ENCODE measurements at regions not wholly inside any gene's neighbourhood (a gene's known extent, or its start where the extent isn't known, plus 50 kb on each side); places are given as distances from the start of the nearest gene placed in this dataset.

- Histone ChIP-seq H3K27me3 (ENCODE audit: control insufficient read depth, insufficient read depth, low read length) (no peaks in the 10 kb centered on the region), H3K4me1 (ENCODE audit: control insufficient read depth in 2 of 3, insufficient read depth in 2 of 3, low read depth in 1 of 3, low read length in 3 of 3) (no peaks in the 10 kb centered on the region), H3K9ac (ENCODE audit: low read length in 3 of 3) (no peak overlapping the region), H3K4me3 (ENCODE audit: low read length in 3 of 3) (no peak overlapping the region), H3K36me3 (ENCODE audit: control insufficient read depth in 2 of 3, insufficient read depth in 3 of 3, low read length in 3 of 3) (no peaks in the 10 kb centered on the region), H3K27ac (ENCODE audit: low read depth in 2 of 2, low read length in 2 of 2) (no peak overlapping the region), H3K9me3 (ENCODE audit: control insufficient read depth in 2 of 3, insufficient read depth in 1 of 3, low read length in 3 of 3) (no peaks in the 10 kb centered on the region)
- DNase-seq = no peak
- intact Hi-C loops (cut with DNase I) = no loop called here
- TF ChIP-seq, protein P1, sequence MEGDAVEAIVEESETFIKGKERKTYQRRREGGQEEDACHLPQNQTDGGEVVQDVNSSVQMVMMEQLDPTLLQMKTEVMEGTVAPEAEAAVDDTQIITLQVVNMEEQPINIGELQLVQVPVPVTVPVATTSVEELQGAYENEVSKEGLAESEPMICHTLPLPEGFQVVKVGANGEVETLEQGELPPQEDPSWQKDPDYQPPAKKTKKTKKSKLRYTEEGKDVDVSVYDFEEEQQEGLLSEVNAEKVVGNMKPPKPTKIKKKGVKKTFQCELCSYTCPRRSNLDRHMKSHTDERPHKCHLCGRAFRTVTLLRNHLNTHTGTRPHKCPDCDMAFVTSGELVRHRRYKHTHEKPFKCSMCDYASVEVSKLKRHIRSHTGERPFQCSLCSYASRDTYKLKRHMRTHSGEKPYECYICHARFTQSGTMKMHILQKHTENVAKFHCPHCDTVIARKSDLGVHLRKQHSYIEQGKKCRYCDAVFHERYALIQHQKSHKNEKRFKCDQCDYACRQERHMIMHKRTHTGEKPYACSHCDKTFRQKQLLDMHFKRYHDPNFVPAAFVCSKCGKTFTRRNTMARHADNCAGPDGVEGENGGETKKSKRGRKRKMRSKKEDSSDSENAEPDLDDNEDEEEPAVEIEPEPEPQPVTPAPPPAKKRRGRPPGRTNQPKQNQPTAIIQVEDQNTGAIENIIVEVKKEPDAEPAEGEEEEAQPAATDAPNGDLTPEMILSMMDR (IDR thresholded peaks at IDR 0.05; ENCODE audit: borderline replicate concordance, extremely low read depth, insufficient read depth) = no peak
- FAIRE-seq = no peak
Observed at GRCh38 chr5:45057564-45057963, 248.8 kb downstream of the MRPS30 start.

- TF ChIP-seq, protein P1 (IDR thresholded peaks at IDR 0.05; ENCODE audit: borderline replicate concordance, extremely low read depth, insufficient read depth) = no peak
- no peak overlapping the region for H3K9ac ChIP-seq (ENCODE audit: low read length in 3 of 3)
- no peaks in the 10 kb centered on the region for H3K36me3 ChIP-seq (ENCODE audit: control insufficient read depth in 2 of 3, insufficient read depth in 3 of 3, low read length in 3 of 3)
- no peak overlapping the region for H3K4me3 ChIP-seq (ENCODE audit: low read length in 3 of 3)
- intact Hi-C loops (cut with DNase I) = no loop called here
- no peaks in the 10 kb centered on the region for H3K9me3 ChIP-seq (ENCODE audit: control insufficient read depth in 2 of 3, insufficient read depth in 1 of 3, low read length in 3 of 3)
- H3K4me1 ChIP-seq (ENCODE audit: control insufficient read depth in 2 of 3, insufficient read depth in 2 of 3, low read depth in 1 of 3, low read length in 3 of 3) = no peaks in the 10 kb centered on the region
- H3K27me3 ChIP-seq (ENCODE audit: control insufficient read depth, insufficient read depth, low read length) = no peaks in the 10 kb centered on the region
- no peak for DNase-seq
- no peak overlapping the region for H3K27ac ChIP-seq (ENCODE audit: low read depth in 2 of 2, low read length in 2 of 2)
- no peak for FAIRE-seq
Observed at GRCh38 chr5:45060724-45061123, 252.0 kb downstream of the MRPS30 start.

GRCh38 chr5:45062044-45062443, 253.3 kb downstream of the MRPS30 start:
- Histone ChIP-seq H3K36me3 (ENCODE audit: control insufficient read depth in 2 of 3, insufficient read depth in 3 of 3, low read length in 3 of 3) (no peaks in the 10 kb centered on the region), H3K27ac (ENCODE audit: low read depth in 2 of 2, low read length in 2 of 2) (no peak overlapping the region), H3K4me3 (ENCODE audit: low read length in 3 of 3) (no peak overlapping the region), H3K4me1 (ENCODE audit: control insufficient read depth in 2 of 3, insufficient read depth in 2 of 3, low read depth in 1 of 3, low read length in 3 of 3) (no peaks in the 10 kb centered on the region), H3K9ac (ENCODE audit: low read length in 3 of 3) (no peak overlapping the region), H3K27me3 (ENCODE audit: control insufficient read depth, insufficient read depth, low read length) (no peaks in the 10 kb centered on the region), H3K9me3 (ENCODE audit: control insufficient read depth in 2 of 3, insufficient read depth in 1 of 3, low read length in 3 of 3) (no peaks in the 10 kb centered on the region)
- TF ChIP-seq, protein P1 (IDR thresholded peaks at IDR 0.05; ENCODE audit: borderline replicate concordance, extremely low read depth, insufficient read depth) = no peak
- no peak for FAIRE-seq
- intact Hi-C loops (cut with DNase I) = no loop called here
- no peak for DNase-seq

DNA sequence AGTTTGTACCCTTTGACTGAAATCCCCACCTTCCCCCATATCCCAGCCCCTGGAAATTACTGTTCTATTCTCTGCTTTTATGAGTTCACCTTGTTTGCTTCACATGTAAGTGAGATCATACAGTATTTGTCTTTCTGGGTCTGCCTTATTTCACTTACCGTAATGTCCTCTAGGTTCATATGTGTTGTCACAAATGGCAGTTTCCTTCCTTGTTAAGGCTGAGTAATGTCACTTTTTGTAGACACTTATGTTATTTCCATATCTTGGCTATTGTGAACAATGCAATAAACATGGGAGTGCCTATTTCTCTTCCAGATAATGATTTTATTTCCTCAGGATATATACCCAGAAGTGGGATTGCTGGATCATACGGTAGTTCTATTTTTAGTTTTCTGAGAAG, 272.3 kb downstream of the MRPS30 start:
- no peaks in the 10 kb centered on the region for H3K9me3 ChIP-seq (ENCODE audit: control insufficient read depth in 2 of 3, insufficient read depth in 1 of 3, low read length in 3 of 3)
- no peak overlapping the region for H3K27ac ChIP-seq (ENCODE audit: low read depth in 2 of 2, low read length in 2 of 2)
- intact Hi-C loops (cut with DNase I) = no loop called here
- H3K9ac ChIP-seq (ENCODE audit: low read length in 3 of 3) = no peak overlapping the region
- H3K4me3 ChIP-seq (ENCODE audit: low read length in 3 of 3) = no peak overlapping the region
- FAIRE-seq = no peak
- no peak for DNase-seq
- no peaks in the 10 kb centered on the region for H3K36me3 ChIP-seq (ENCODE audit: control insufficient read depth in 2 of 3, insufficient read depth in 3 of 3, low read length in 3 of 3)
- H3K27me3 ChIP-seq (ENCODE audit: control insufficient read depth, insufficient read depth, low read length) = no peaks in the 10 kb centered on the region
- TF ChIP-seq, protein P1 (IDR thresholded peaks at IDR 0.05; ENCODE audit: borderline replicate concordance, extremely low read depth, insufficient read depth) = no peak
- H3K4me1 ChIP-seq (ENCODE audit: control insufficient read depth in 2 of 3, insufficient read depth in 2 of 3, low read depth in 1 of 3, low read length in 3 of 3) = no peaks in the 10 kb centered on the region

Measured in kidney (tissue), 13 donors.